ENCODE measurements at regions not wholly inside any gene's neighbourhood (a gene's known extent, or its start where the extent isn't known, plus 50 kb on each side); places are given as distances from the start of the nearest gene placed in this dataset.
"Not testable (repeated sequence)": the region's sequence is repeated elsewhere in the genome, so short reads cannot be mapped to it uniquely, and the experiment has no call there.

GRCh38 chr9:31335529-31336234 lies 1048.8 kb upstream of the ACO1 start:
- DNase-seq: no peak

- DNase-seq: no peak
Measured at GRCh38 chr9:31336386-31336785, 1048.1 kb upstream of the ACO1 start.

DNA sequence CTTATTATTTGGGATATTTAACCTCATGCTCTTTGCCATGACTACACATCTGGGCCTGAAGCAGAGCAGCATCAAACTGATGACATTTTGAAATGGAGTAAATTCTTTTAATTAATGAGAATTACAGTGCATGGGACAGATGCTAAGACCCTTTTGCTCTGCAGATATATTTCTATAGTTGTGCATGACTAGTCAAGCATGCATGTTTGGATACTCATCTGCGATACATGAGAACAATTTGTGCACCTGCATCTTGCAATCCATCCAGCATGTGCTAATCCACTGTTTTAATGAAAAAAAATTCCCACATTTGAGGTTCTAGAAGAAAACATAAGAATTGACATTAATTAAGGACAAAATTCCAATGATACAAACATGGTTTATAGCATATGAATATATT lies 1047.6 kb upstream of the ACO1 start:
- DNase-seq: no peak

- DNase-seq: peak; percentile 53
Measured at GRCh38 chr9:31347082-31347617, 1037.3 kb upstream of the ACO1 start.

DNA sequence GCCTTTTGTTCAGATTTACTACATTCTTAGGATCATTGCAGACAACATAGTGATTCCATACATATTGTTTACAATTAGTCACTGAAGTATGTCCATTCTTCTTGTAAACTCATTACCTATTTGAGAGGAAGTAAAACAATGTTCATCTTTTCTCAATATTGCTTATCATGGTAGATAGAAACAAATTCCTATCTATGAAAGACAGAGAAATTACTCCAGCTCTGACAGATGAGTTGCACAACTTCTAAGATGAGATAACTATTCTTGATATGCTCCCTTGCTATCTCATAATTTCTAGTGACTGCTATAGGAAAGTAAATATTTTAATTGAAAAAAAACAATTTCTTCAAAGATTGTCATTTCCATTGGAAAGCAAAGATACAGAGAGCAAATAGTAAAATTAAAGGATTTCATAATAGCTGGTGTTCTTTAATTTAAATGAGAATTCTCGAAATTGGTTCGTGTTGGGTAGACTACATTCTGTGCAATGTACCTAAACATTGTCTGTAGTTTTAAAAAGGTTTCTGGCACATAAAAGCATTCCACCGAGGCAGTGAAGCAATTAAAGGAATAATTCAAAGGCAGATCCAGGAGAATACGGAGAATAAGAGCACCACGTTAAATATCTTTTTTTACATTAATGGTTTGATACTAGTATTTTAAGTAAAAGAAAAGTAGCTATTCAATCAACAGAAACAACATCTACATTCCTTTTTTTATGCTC lies 1029.1 kb upstream of the ACO1 start:
- peak; percentile 9 for DNase-seq

- no peak for DNase-seq
Measured at GRCh38 chr9:31355965-31356364, 1028.5 kb upstream of the ACO1 start.

- DNase-seq: no peak
Measured at GRCh38 chr9:31359071-31359470, 1025.4 kb upstream of the ACO1 start.

DNA sequence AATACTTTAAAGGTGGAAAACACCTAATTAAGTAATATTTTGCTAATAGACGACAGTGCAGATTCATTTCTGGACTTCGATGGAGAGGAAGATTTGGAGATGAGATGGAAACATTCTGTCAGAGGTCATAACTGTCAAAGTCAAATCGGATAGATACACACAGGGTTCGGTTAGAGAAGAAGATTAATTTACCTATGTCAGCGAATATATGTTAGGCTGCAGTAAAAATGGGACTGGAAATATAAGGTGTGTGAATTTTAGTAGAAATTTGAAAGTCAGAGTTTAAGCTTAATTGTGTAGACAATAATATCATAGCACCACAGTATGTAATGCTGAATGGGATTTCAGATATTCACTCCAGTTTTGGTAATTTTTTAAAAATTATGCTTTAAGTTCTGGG lies 1020.3 kb upstream of the ACO1 start:
- DNase-seq: no peak

DNA sequence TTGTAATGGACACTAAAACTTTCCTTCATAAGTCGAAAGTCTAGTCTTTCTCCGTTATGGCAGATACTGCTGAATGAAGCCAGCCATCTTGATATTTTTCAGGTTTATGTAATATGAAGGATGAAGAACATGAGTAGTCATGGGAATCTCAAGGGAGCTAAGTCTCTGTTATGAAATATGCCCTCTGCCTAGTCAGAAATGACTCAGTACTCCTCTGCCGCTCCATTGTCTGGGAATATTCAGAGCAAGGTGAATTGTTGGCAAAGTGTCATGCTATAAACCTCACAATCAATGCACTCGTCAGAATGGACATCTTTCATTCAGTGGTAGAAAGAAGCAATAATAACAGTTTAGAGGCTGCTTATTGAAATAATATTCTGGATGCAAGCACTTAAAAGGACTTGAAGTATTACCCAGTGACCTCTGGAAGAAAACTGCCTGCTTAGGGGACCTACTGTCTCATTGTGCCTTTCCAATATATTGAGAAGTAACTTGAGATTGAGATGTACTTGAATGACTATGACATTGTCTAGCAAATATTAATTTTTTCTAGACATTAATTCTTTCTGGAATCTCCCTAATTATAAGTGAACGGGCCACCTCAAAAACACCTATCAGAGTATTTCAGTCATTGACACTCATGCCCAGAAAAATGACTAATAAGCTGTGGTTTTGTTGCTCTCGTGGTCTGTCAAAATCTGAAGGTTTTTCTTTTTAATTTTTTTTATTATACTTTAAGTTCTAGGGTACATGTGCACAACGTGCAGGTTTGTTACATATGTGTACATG lies 1011.5 kb upstream of the ACO1 start:
- DNase-seq: no peak

- no peak for DNase-seq
Measured at GRCh38 chr9:31377358-31377757, 1007.1 kb upstream of the ACO1 start.

DNA sequence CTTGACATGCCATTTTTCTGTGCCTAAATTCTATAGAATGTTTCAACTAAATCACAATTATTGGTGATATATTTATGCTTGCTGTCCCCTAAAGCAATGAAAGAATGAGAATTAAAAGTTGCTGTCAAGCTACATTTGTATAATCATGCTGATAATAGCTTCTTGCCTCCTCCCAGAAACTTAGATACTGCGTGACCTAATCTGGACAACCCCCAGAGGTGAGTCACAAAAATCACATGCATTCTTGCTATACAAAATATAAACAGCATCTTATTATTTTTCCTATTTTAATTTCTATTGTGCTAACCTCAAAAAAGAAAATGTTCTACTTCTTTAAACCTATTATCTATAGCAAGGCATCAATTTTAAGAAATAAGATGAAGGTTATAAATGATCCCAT lies 995.8 kb upstream of the ACO1 start:
- no peak for DNase-seq

DNA sequence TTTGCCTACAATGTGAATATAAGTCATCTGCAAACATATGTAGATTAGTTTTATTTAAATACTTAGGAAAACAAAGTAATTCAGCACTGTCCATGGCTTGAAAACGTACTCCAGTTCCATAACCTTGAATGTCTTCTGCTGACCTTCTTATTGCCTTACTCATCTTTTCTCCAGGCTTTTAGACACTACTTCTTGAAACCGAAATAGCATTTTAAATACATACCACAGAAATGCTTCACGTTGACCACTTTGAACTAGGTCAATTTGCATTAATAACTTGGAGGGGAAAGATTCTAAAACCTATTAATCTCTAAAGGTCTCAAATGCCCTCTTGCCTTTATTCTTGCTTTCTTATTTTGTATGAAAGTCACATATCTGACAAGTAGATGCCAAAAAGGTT lies 995.4 kb upstream of the ACO1 start:
- no peak for DNase-seq

DNA sequence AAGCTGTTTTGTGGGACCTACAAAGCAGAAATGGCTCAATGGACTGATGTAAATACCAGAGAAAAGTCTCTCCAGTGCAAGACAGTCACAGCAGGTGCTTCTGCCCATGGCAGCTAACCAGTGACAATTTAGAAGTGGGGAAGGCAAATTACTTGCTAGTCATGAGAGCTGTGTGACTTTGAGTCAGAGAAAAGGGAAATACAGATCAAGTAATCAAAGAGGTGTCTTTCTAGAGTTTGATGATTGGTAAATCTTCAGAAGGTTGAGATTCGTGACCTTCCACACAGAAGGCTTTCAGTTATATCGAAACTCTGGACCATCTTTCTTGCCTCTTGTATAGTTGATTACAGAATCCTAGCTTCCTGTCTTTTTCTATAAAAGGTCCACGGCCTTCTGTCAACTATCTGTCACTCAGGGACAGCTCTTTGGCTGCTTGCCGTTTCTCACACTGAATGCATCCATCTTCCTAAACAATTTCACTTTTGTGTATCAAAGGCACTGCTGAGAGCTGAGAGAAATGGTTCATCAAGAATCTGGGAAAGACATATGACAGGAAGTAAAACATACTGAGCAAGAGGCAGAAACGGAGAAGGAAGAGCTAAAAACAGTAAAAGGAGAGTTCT lies 993.9 kb upstream of the ACO1 start:
- DNase-seq: no peak

DNA sequence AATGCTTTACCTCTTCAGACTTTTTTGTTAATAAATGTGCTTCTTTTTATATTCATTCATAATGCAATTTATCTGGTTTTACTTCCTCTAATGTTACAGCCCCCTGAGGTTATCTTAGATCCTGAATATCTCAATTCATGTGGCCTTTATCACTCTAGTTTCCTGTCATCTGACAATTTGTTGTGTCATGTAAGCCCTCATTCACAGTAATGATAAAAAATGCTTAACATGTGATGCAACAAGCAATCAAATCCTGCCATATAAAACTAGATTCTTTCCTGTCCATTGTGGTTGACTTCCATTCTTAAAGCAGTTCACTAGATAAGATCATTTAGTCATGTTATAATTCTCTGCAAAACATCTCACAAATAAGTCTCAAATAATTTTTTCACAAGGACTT lies 991.2 kb upstream of the ACO1 start:
- peak; percentile 62 for DNase-seq

DNA sequence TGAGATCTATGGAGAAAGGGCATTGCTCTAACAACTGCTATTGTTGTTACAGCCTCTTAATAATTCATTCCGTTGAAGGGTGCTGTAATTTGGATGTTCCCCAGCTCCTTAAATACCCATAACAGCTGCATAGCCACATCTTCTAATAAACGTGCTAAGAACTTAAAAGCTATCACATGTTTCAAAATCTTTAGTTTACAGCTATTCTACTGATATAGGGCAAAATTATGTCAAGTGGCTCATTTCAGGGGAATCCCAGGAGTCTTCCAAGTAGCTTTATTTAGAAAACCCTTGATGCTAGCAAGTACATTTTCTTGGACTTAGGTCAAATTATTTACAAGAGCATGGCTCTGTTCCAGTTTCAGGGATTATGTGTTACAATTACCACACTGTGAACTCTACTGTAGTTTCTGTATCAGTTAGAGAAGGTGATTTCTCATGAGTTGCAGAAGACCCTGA lies 990.4 kb upstream of the ACO1 start:
- DNase-seq: no peak

DNA sequence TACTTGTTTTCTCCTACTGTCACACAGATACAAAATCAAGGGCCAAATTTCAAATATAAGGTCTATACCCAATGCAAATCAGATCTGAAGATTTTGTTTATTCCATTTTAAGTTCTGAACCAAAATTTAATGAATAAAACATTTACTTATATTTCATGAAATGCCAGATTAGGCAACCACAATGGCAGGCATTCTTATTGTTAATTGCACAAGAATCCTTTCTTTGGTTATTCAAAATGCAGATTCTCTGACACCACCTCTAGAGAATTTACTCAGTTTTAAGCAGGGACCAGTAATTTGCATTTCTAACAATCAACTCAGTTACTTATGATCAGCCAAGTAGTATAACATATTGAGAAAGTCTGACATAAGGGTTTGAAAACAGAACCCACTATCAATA lies 972.4 kb upstream of the ACO1 start:
- DNase-seq: no peak

- DNase-seq: no peak
Measured at GRCh38 chr9:31415164-31415563, 969.3 kb upstream of the ACO1 start.

DNA sequence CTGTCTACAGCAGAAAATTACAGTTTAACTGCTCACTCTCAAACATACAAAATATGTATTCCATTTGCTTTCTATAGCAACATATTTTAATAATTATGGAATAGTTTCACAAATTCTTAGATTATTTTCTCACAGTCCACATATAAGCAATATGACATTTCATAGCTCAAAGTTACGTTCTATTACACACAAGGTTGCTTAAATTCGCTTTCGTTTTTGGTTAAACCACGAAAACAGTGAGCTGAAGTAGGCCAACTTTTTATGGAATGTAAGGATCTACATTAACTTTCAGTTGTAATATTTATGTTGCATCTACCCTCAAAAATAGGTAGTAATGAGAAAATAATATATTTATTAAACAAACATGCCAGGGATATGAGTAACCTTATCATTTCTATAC lies 966.0 kb upstream of the ACO1 start:
- no peak for DNase-seq

- DNase-seq: not testable (repeated sequence)
Measured at GRCh38 chr9:31443630-31444457, 940.6 kb upstream of the ACO1 start.

GRCh38 chr9:31445357-31445756 lies 939.1 kb upstream of the ACO1 start:
- DNase-seq: no peak

DNA sequence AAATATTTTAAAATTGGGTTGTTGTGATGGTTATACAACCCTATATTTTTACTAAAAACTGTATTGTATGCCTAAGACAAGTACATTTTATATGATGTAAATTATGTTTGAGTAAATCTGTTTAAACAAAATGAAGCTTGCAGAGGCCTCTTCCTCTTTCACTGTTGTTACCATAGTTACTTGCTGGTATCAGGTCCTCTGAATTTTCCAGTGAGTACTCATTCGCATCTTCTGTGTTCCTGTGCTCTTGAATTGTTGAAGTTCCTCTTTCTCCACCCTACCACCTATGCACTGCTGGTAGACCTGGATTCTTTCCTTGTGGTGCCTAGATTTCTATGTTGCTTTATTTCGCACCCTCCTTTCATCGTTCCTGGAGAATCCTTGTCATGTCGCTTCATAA lies 938.5 kb upstream of the ACO1 start:
- DNase-seq: peak; percentile 7

- no peak for DNase-seq
Measured at GRCh38 chr9:31467075-31467474, 917.4 kb upstream of the ACO1 start.
